T-cell (primary cell): ENCODE measurements at regions not wholly inside any gene's neighbourhood (a gene's known extent, or its start where the extent isn't known, plus 50 kb on each side); places are given as distances from the start of the nearest gene placed in this dataset.

Source experiments
- ATAC-seq, 4 experiments: fragments of 200-7000 bp in 3 of 4; fragments of 150-1000 bp in 1 of 4; cut with Tn5 transposase; replicated peaks in 1 of 4; 1 replicate in 3 of 4; 2 replicates in 1 of 4; pipeline ENCODE4 v1.10.0; 2021; ENCODE audit warnings: moderate library complexity in 3 of 4, mild to moderate bottlenecking in 2 of 4, moderate number of reproducible peaks in 1 of 4
- CTCF ChIA-PET, 2 donors: fragments of 300-600 bp; sonication (Branson Sonifier 250); formaldehyde crosslinking; loops; one replicate each; lab custom pipeline; 2022; ENCODE audit warnings: antibody characterized with exemption in 2 of 2; lab: Charles Lee
- POLR2A ChIA-PET, 2 donors: fragments of 300-600 bp; sonication (Branson Sonifier 250); formaldehyde crosslinking; loops; one replicate each; lab custom pipeline; 2022; ENCODE audit warnings: antibody characterized with exemption in 2 of 2; lab: Charles Lee
- DNase-seq, 35 experiments: peaks; one replicate each; pipeline versions ENCODE4 v3.0.0 to v3.0.0-alpha.2; 2013 to 2023
- H3K27ac ChIP-seq: one replicate; pipeline ENCODE4 v1.5.1; 2013; ENCODE audit warnings: low read length
- H3K27me3 ChIP-seq, 2 experiments: replicated peaks in 1 of 2; 1 replicate in 1 of 2; 2 replicates in 1 of 2; pipeline versions ENCODE4 v1.6.1 to v1.7.0; 2013; ENCODE audit warnings: low read length in 1 of 2, mixed read lengths in 1 of 2; ENCODE audit not compliant: control insufficient read depth in 2 of 2, insufficient read depth in 2 of 2; ENCODE audit errors: extremely low read depth in 1 of 2
- H3K36me3 ChIP-seq, 2 donors: 1 replicate in 1 of 2; 2 replicates in 1 of 2; pipeline versions ENCODE4 v1.6.1 to v1.7.0; 2013; ENCODE audit warnings: low read length in 1 of 2; ENCODE audit not compliant: control insufficient read depth in 2 of 2, insufficient read depth in 1 of 2; ENCODE audit errors: extremely low read depth in 1 of 2
- H3K4me1 ChIP-seq, 2 experiments: 1 replicate in 1 of 2; 2 replicates in 1 of 2; pipeline versions ENCODE4 v1.6.1 to v1.7.0; 2013; ENCODE audit warnings: low read length in 2 of 2, mixed read lengths in 1 of 2; ENCODE audit not compliant: insufficient read depth in 2 of 2, control insufficient read depth in 1 of 2; ENCODE audit errors: extremely low read depth in 1 of 2
- H3K4me3 ChIP-seq, 2 donors: 1 replicate in 1 of 2; 2 replicates in 1 of 2; pipeline versions ENCODE4 v1.5.1 to v1.7.0; 2013; ENCODE audit warnings: mild to moderate bottlenecking in 2 of 2, low read length in 1 of 2, moderate library complexity in 1 of 2; ENCODE audit not compliant: control insufficient read depth in 1 of 2; ENCODE audit errors: extremely low read depth in 1 of 2
- H3K9me3 ChIP-seq: 2 replicates; pipeline ENCODE4 v1.7.0; 2013
- H3K27ac Mint-ChIP-seq, 2 donors: one replicate each; pipeline ENCODE4 v1.8.0; 2020 to 2021; ENCODE audit warnings: mild to moderate bottlenecking in 2 of 2, mixed read lengths in 2 of 2
- H3K27me3 Mint-ChIP-seq, 2 donors: one replicate each; pipeline ENCODE4 v1.8.0; 2021 to 2022; ENCODE audit warnings: mixed read lengths in 2 of 2
- H3K36me3 Mint-ChIP-seq: one replicate; pipeline ENCODE4 v1.8.0; 2021; ENCODE audit warnings: mixed read lengths
- H3K4me1 Mint-ChIP-seq, 3 donors: one replicate each; pipeline ENCODE4 v1.8.0; 2020 to 2022; ENCODE audit warnings: mixed read lengths in 3 of 3, mild to moderate bottlenecking in 1 of 3
- H3K4me3 Mint-ChIP-seq, 3 donors: one replicate each; pipeline ENCODE4 v1.8.0; 2020 to 2022; ENCODE audit warnings: mild to moderate bottlenecking in 3 of 3, mixed read lengths in 3 of 3, moderate library complexity in 3 of 3
- H3K9me3 Mint-ChIP-seq, 3 donors: one replicate each; pipeline ENCODE4 v1.8.0; 2020 to 2022; ENCODE audit warnings: mixed read lengths in 3 of 3
- WGBS: methylation state at CpG from one replicate; pipeline ENCODE4 v1.1.5; 2013; ENCODE audit warnings: missing lambda C conversion rate; ENCODE audit not compliant: insufficient coverage; 5-methylcytosine and 5-hydroxymethylcytosine counted together

DNA sequence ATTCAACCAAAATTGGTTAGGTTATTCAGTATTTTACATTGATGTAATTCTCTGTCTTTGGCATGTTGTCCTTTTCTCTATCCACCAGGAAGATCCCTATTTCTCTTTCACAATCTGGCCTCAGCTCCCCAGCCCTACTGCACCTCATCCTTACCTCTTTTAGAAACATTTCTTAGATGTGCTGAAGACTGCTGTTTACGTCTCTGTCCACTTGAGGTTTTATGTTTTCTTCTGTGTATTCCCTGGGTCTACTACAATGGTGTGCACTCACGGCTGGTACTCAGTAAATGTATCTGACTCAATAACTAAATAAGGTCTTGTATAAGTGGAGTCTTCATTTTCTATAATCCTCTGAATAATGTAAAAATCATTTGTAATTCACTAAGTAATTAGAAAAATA is 822.7 kb downstream of the DTWD2 start:
- ATAC-seq, result no peak
- Histone ChIP-seq H3K27ac (no peak overlapping the region), H3K4me3 (no peak overlapping the region), H3K36me3 (no peaks in the 10 kb centered on the region), H3K27me3 (no peaks in the 10 kb centered on the region), H3K4me1 (no peaks in the 10 kb centered on the region), H3K9me3 (no peaks in the 10 kb centered on the region)
- no CpG with 5 or more reads among the region's 2 CpGs for WGBS
- DNase-seq, result no peak
- ChIA-PET CTCF (no interaction called here), POLR2A (no interaction called here)
- Mint-ChIP-seq H3K9me3 (peaks cover 0 to 11% (median 4%) of the 10 kb centered on the region in 3 donors), H3K27ac (no peak overlapping the region), H3K4me1 (no peaks in the 10 kb centered on the region), H3K27me3 (no peaks in the 10 kb centered on the region), H3K4me3 (no peak overlapping the region), H3K36me3 (no peaks in the 10 kb centered on the region)

- no peak overlapping the region for H3K27ac ChIP-seq
- ChIA-PET POLR2A (interaction anchor here in 1 of 2 donors (0.6 kb wide), 1 partner anchor 16 kb away, joined by 3 read pairs; no protein-coding TSS in a partner anchor), CTCF (no interaction called here)
- H3K4me1 Mint-ChIP-seq, result no peaks in the 10 kb centered on the region
- peaks cover 9 to 17% (median 15%) of the 10 kb centered on the region in 3 donors for H3K9me3 Mint-ChIP-seq
- H3K36me3 ChIP-seq, result no peaks in the 10 kb centered on the region
- no peak overlapping the region for H3K4me3 ChIP-seq
- DNase-seq (no peak), ATAC-seq (no peak)
- H3K27ac Mint-ChIP-seq, result no peak overlapping the region
- no peaks in the 10 kb centered on the region for H3K27me3 ChIP-seq
- no CpG with 5 or more reads among the region's 5 CpGs for WGBS
- no peaks in the 10 kb centered on the region for H3K4me1 ChIP-seq
- H3K27me3 Mint-ChIP-seq, result no peaks in the 10 kb centered on the region
- no peaks in the 10 kb centered on the region for H3K9me3 ChIP-seq
- H3K4me3 Mint-ChIP-seq, result no peak overlapping the region
- H3K36me3 Mint-ChIP-seq, result no peaks in the 10 kb centered on the region
Measured at GRCh38 chr5:118156181-118156580, 832.2 kb downstream of the DTWD2 start.

GRCh38 chr5:118146824-118147223 is 841.5 kb downstream of the DTWD2 start:
- H3K27ac Mint-ChIP-seq, result no peak overlapping the region
- no CpG with 5 or more reads among the region's 3 CpGs for WGBS
- CTCF ChIA-PET, result interaction anchor here in 1 of 2 donors (0.7 kb wide), 1 partner anchor 128 kb away, joined by 3 read pairs; no protein-coding TSS in a partner anchor

GRCh38 chr5:118144540-118144939 is 843.8 kb downstream of the DTWD2 start:
- no peak for ATAC-seq
- H3K4me1 Mint-ChIP-seq, result no peaks in the 10 kb centered on the region
- Histone ChIP-seq H3K27me3 (no peaks in the 10 kb centered on the region), H3K36me3 (no peaks in the 10 kb centered on the region), H3K4me1 (no peaks in the 10 kb centered on the region), H3K27ac (no peak overlapping the region), H3K9me3 (no peaks in the 10 kb centered on the region), H3K4me3 (no peak overlapping the region)
- no peaks in the 10 kb centered on the region for H3K27me3 Mint-ChIP-seq
- no peak overlapping the region for H3K4me3 Mint-ChIP-seq
- H3K9me3 Mint-ChIP-seq, result peaks cover 7 to 18% (median 14%) of the 10 kb centered on the region in 3 donors
- no CpG with 5 or more reads among the region's 2 CpGs for WGBS
- no peak overlapping the region for H3K27ac Mint-ChIP-seq
- no peaks in the 10 kb centered on the region for H3K36me3 Mint-ChIP-seq
- no peak for DNase-seq
- CTCF ChIA-PET, result no interaction called here
- POLR2A ChIA-PET, result interaction anchor here in 1 of 2 donors (0.5 kb wide), 1 partner anchor 1738 kb away, joined by 3 read pairs; no protein-coding TSS in a partner anchor

More at GRCh38 chr5:118146824-118147223, 841.5 kb downstream of the DTWD2 start:
- POLR2A ChIA-PET, result no interaction called here
- Mint-ChIP-seq H3K4me1 (no peaks in the 10 kb centered on the region), H3K9me3 (peaks cover 0 to 24% (median 20%) of the 10 kb centered on the region in 3 donors), H3K4me3 (no peak overlapping the region), H3K36me3 (no peaks in the 10 kb centered on the region), H3K27me3 (no peaks in the 10 kb centered on the region)
- Histone ChIP-seq H3K4me1 (no peaks in the 10 kb centered on the region), H3K27me3 (no peaks in the 10 kb centered on the region), H3K36me3 (no peaks in the 10 kb centered on the region), H3K27ac (no peak overlapping the region), H3K4me3 (no peak overlapping the region), H3K9me3 (no peaks in the 10 kb centered on the region)
- DNase-seq (no peak), ATAC-seq (no peak)

DNA sequence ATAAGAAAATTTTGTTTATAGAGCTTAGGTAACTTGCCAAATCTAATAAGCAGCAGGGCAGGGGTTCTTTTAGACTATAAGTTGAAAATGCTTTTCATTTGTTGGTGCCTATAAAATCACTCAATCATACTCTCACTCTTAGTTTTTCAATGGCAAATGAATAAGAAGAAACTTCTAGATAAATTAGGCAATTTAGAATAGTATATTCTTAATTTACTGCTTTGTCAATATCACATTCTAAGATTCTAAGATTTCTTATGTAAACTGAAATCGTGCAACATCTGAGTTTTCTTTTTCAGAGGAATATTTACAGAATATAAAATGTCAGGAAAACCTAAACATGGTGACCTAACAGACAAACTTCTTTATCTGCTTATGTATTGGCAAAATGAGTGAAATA is 849.0 kb downstream of the DTWD2 start:
- Mint-ChIP-seq H3K36me3 (no peaks in the 10 kb centered on the region), H3K27ac (no peak overlapping the region), H3K4me1 (no peaks in the 10 kb centered on the region), H3K27me3 (no peaks in the 10 kb centered on the region), H3K9me3 (peaks cover 4 to 10% (median 8%) of the 10 kb centered on the region in 3 donors), H3K4me3 (no peak overlapping the region)
- Histone ChIP-seq H3K36me3 (no peaks in the 10 kb centered on the region), H3K27ac (no peak overlapping the region), H3K9me3 (no peaks in the 10 kb centered on the region), H3K4me3 (no peak overlapping the region), H3K27me3 (no peaks in the 10 kb centered on the region), H3K4me1 (no peaks in the 10 kb centered on the region)
- ATAC-seq (no peak), DNase-seq (no peak)
- no CpG with 5 or more reads among the region's 1 CpG for WGBS
- ChIA-PET CTCF (no interaction called here), POLR2A (no interaction called here)

GRCh38 chr5:118126159-118126558 is 862.2 kb downstream of the DTWD2 start:
- no peaks in the 10 kb centered on the region for H3K27me3 Mint-ChIP-seq
- no peaks in the 10 kb centered on the region for H3K4me1 Mint-ChIP-seq
- Histone ChIP-seq H3K36me3 (no peaks in the 10 kb centered on the region), H3K27ac (no peak overlapping the region), H3K27me3 (no peaks in the 10 kb centered on the region), H3K9me3 (no peaks in the 10 kb centered on the region), H3K4me1 (no peaks in the 10 kb centered on the region), H3K4me3 (no peak overlapping the region)
- ChIA-PET POLR2A (no interaction called here), CTCF (no interaction called here)
- no peak overlapping the region for H3K4me3 Mint-ChIP-seq
- DNase-seq (no peak), ATAC-seq (no peak)
- H3K27ac Mint-ChIP-seq, result no peak overlapping the region
- H3K9me3 Mint-ChIP-seq, result peaks cover 0 to 9% (median 7%) of the 10 kb centered on the region in 3 donors
- H3K36me3 Mint-ChIP-seq, result no peaks in the 10 kb centered on the region

DNA sequence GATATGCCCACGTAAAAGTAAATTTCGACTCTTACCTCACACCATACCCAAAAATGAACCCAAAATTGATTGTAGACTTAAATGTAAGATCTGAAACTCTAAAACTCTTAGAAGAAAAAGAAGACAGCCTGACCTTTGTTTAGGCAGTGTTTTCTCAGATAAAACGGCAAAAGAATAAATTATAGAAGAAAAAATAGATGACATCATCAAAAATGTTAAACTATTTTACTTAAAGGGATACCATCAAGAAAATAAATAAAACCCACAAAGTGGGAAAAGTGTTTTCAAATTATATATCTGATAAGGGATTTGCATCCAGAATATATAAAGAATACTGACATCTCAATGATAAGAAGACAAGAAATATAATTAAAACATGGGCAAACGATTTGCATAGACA is 862.7 kb downstream of the DTWD2 start:
- WGBS, result no CpG with 5 or more reads among the region's 4 CpGs
- Mint-ChIP-seq H3K36me3 (no peaks in the 10 kb centered on the region), H3K4me3 (no peak overlapping the region)

More for the DNA sequence above, 862.7 kb downstream of the DTWD2 start:
- no peaks in the 10 kb centered on the region for H3K9me3 ChIP-seq
- no peaks in the 10 kb centered on the region for H3K27me3 Mint-ChIP-seq
- POLR2A ChIA-PET, result no interaction called here
- CTCF ChIA-PET, result no interaction called here
- H3K9me3 Mint-ChIP-seq, result peaks cover 0 to 9% (median 7%) of the 10 kb centered on the region in 3 donors
- H3K4me1 ChIP-seq, result no peaks in the 10 kb centered on the region
- no peaks in the 10 kb centered on the region for H3K36me3 ChIP-seq
- no peaks in the 10 kb centered on the region for H3K4me1 Mint-ChIP-seq
- H3K27ac ChIP-seq, result no peak overlapping the region
- H3K27me3 ChIP-seq, result no peaks in the 10 kb centered on the region
- no peak overlapping the region for H3K4me3 ChIP-seq
- no peak for ATAC-seq
- DNase-seq, result no peak
- H3K27ac Mint-ChIP-seq, result no peak overlapping the region
